ENCODE measurements at regions not wholly inside any gene's neighbourhood (a gene's known extent, or its start where the extent isn't known, plus 50 kb on each side); places are given as distances from the start of the nearest gene placed in this dataset.

- Histone ChIP-seq H3K27ac (ENCODE audit: low read length) (peak overlapping the region; percentile 91), H3K9me3 (ENCODE audit: insufficient read depth, low read length) (no peaks in the 10 kb centered on the region), H4K20me1 (ENCODE audit: insufficient read depth, low read length) (no peaks in the 10 kb centered on the region), H3K79me2 (ENCODE audit: low read length) (no peaks in the 10 kb centered on the region), H3K4me1 (ENCODE audit: low read length) (peaks cover 26% of the 10 kb centered on the region), H3K4me2 (ENCODE audit: low read length) (peak overlapping the region; percentile 73), H3K9ac (ENCODE audit: low read length) (peak overlapping the region; percentile 89), H3K4me3 (ENCODE audit: low read length) (peak overlapping the region; percentile 75), H3K36me3 (replicated peaks; ENCODE audit: low read depth, low read length) (no peaks in the 10 kb centered on the region), H2AFZ (ENCODE audit: low read depth, low read length) (no peak overlapping the region), H3K27me3 (ENCODE audit: low read depth, low read length) (no peaks in the 10 kb centered on the region)
- TF ChIP-seq EZH2phosphoT487 (IDR thresholded peaks at IDR 0.05; ENCODE audit: low read depth) (no peak), CTCF (IDR thresholded peaks at IDR 0.05; ENCODE audit: low read depth, low read length) (no peak)
Observed at GRCh38 chr13:33541456-33541855, 255.9 kb upstream of the STARD13 start.

- Histone ChIP-seq H3K9me3 (ENCODE audit: insufficient read depth, low read length) (no peaks in the 10 kb centered on the region), H2AFZ (ENCODE audit: low read depth, low read length) (peak overlapping the region; percentile 80)
- TF ChIP-seq CTCF (IDR thresholded peaks at IDR 0.05; ENCODE audit: low read depth, low read length) (no peak), EZH2phosphoT487 (IDR thresholded peaks at IDR 0.05; ENCODE audit: low read depth) (no peak)
Observed at GRCh38 chr13:33541962-33542308, 256.4 kb upstream of the STARD13 start.

GRCh38 chr13:33542309-33543088 is 256.9 kb upstream of the STARD13 start:
- Histone ChIP-seq H2AFZ (ENCODE audit: low read depth, low read length) (peak overlapping the region; percentile 80), H3K27ac (ENCODE audit: low read length) (peak overlapping the region; percentile 91), H3K4me3 (ENCODE audit: low read length) (peak overlapping the region; percentile 75), H3K79me2 (ENCODE audit: low read length) (no peaks in the 10 kb centered on the region), H3K27me3 (ENCODE audit: low read depth, low read length) (no peaks in the 10 kb centered on the region), H3K4me1 (ENCODE audit: low read length) (peaks cover 33% of the 10 kb centered on the region), H3K36me3 (replicated peaks; ENCODE audit: low read depth, low read length) (no peaks in the 10 kb centered on the region), H3K9ac (ENCODE audit: low read length) (peak overlapping the region; percentile 91), H3K4me2 (ENCODE audit: low read length) (peak overlapping the region; percentile 86), H3K9me3 (ENCODE audit: insufficient read depth, low read length) (no peaks in the 10 kb centered on the region), H4K20me1 (ENCODE audit: insufficient read depth, low read length) (no peaks in the 10 kb centered on the region)
- TF ChIP-seq CTCF (IDR thresholded peaks at IDR 0.05; ENCODE audit: low read depth, low read length): peak; percentile 78
- TF ChIP-seq EZH2phosphoT487 (IDR thresholded peaks at IDR 0.05; ENCODE audit: low read depth): no peak

More at GRCh38 chr13:33541962-33542308, 256.4 kb upstream of the STARD13 start:
- H3K36me3 ChIP-seq (replicated peaks; ENCODE audit: low read depth, low read length): no peaks in the 10 kb centered on the region
- H3K4me3 ChIP-seq (ENCODE audit: low read length): peak overlapping the region; percentile 75
- H3K27ac ChIP-seq (ENCODE audit: low read length): peak overlapping the region; percentile 91
- peaks cover 28% of the 10 kb centered on the region for H3K4me1 ChIP-seq (ENCODE audit: low read length)
- H3K4me2 ChIP-seq (ENCODE audit: low read length): peak overlapping the region; percentile 73
- H3K9ac ChIP-seq (ENCODE audit: low read length): peak overlapping the region; percentile 89
- H3K27me3 ChIP-seq (ENCODE audit: low read depth, low read length): no peaks in the 10 kb centered on the region
- no peaks in the 10 kb centered on the region for H3K79me2 ChIP-seq (ENCODE audit: low read length)
- H4K20me1 ChIP-seq (ENCODE audit: insufficient read depth, low read length): no peaks in the 10 kb centered on the region

- H3K4me2 ChIP-seq (ENCODE audit: low read length): peak overlapping the region; percentile 86
- no peaks in the 10 kb centered on the region for H4K20me1 ChIP-seq (ENCODE audit: insufficient read depth, low read length)
- peak overlapping the region; percentile 32; the same call in 1 of the 2 replicates for H2AFZ ChIP-seq (ENCODE audit: low read depth, low read length)
- H3K27ac ChIP-seq (ENCODE audit: low read length): peak overlapping the region; percentile 91
- peaks cover 34% of the 10 kb centered on the region for H3K4me1 ChIP-seq (ENCODE audit: low read length)
- H3K9ac ChIP-seq (ENCODE audit: low read length): peak overlapping the region; percentile 91
- TF ChIP-seq CTCF (IDR thresholded peaks at IDR 0.05; ENCODE audit: low read depth, low read length) (no peak), EZH2phosphoT487 (IDR thresholded peaks at IDR 0.05; ENCODE audit: low read depth) (no peak)
- no peaks in the 10 kb centered on the region for H3K36me3 ChIP-seq (replicated peaks; ENCODE audit: low read depth, low read length)
- peak overlapping the region; percentile 75 for H3K4me3 ChIP-seq (ENCODE audit: low read length)
- no peaks in the 10 kb centered on the region for H3K79me2 ChIP-seq (ENCODE audit: low read length)
- H3K9me3 ChIP-seq (ENCODE audit: insufficient read depth, low read length): no peaks in the 10 kb centered on the region
- no peaks in the 10 kb centered on the region for H3K27me3 ChIP-seq (ENCODE audit: low read depth, low read length)
Observed at GRCh38 chr13:33543089-33543459, 257.5 kb upstream of the STARD13 start.
